ENCODE measurements at regions not wholly inside any gene's neighbourhood (a gene's known extent, or its start where the extent isn't known, plus 50 kb on each side); places are given as distances from the start of the nearest gene placed in this dataset.
"Not testable (repeated sequence)": the region's sequence is repeated elsewhere in the genome, so short reads cannot be mapped to it uniquely, and the experiment has no call there.

DNA sequence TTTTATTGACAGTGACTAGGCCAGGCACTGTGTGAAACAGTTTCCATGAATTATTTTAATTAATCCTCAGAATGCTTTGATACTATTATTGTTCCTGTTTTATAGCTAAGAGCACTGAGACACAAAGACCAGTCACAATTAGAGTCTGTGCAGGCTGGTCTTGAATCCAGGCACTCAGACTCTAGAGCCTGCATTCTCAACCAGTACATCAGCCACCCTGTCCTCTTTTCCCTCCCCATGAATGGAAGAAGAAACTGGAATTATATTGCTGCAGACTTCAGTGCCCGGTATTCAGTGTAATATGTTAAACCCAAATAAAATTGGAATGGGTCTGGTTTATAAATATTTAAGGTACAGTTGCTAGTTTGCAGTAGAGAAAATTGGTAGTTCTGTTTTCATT, 303.0 kb upstream of the RGS6 start:
- Histone ChIP-seq H4K20me1 (ENCODE audit: insufficient read depth, low read length) (no peaks in the 10 kb centered on the region), H3F3A (ENCODE audit: insufficient read depth, low read length) (0 out of 2 replicates have a peak, but pooled peaks cover 3% of the 10 kb centered on the region), H3K36me3 (ENCODE audit: insufficient read depth, low read length) (peaks cover 8% of the 10 kb centered on the region; the same call in 1 of the 2 replicates), H3K4me2 (ENCODE audit: low read length) (no peak overlapping the region), H3K9ac (ENCODE audit: low read length) (no peak overlapping the region), H3K9me3 (ENCODE audit: low read length) (0 out of 2 replicates have a peak, but pooled peaks cover 2% of the 10 kb centered on the region), H3K9me2 (ENCODE audit: low read depth, low read length) (no peaks in the 10 kb centered on the region), H2AFZ (ENCODE audit: low read length) (no peak overlapping the region), H3K4me1 (ENCODE audit: insufficient read depth, low read length, severe bottlenecking) (no peaks in the 10 kb centered on the region), H3K27ac (ENCODE audit: low read depth, low read length, poor library complexity, severe bottlenecking) (no peak overlapping the region), H3K79me2 (ENCODE audit: insufficient read depth, low read length) (no peaks in the 10 kb centered on the region), H3K27me3 (ENCODE audit: insufficient read depth, low read length) (no peaks in the 10 kb centered on the region), H3K4me3 (ENCODE audit: low read depth, low read length, poor library complexity, severe bottlenecking) (no peak overlapping the region)
- TF ChIP-seq EZH2 (IDR thresholded peaks at IDR 0.05; ENCODE audit: borderline replicate concordance, low read length), result no peak
- TF ChIP-seq, protein P1, sequence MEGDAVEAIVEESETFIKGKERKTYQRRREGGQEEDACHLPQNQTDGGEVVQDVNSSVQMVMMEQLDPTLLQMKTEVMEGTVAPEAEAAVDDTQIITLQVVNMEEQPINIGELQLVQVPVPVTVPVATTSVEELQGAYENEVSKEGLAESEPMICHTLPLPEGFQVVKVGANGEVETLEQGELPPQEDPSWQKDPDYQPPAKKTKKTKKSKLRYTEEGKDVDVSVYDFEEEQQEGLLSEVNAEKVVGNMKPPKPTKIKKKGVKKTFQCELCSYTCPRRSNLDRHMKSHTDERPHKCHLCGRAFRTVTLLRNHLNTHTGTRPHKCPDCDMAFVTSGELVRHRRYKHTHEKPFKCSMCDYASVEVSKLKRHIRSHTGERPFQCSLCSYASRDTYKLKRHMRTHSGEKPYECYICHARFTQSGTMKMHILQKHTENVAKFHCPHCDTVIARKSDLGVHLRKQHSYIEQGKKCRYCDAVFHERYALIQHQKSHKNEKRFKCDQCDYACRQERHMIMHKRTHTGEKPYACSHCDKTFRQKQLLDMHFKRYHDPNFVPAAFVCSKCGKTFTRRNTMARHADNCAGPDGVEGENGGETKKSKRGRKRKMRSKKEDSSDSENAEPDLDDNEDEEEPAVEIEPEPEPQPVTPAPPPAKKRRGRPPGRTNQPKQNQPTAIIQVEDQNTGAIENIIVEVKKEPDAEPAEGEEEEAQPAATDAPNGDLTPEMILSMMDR (IDR thresholded peaks at IDR 0.05; ENCODE audit: low read length), result no peak

DNA sequence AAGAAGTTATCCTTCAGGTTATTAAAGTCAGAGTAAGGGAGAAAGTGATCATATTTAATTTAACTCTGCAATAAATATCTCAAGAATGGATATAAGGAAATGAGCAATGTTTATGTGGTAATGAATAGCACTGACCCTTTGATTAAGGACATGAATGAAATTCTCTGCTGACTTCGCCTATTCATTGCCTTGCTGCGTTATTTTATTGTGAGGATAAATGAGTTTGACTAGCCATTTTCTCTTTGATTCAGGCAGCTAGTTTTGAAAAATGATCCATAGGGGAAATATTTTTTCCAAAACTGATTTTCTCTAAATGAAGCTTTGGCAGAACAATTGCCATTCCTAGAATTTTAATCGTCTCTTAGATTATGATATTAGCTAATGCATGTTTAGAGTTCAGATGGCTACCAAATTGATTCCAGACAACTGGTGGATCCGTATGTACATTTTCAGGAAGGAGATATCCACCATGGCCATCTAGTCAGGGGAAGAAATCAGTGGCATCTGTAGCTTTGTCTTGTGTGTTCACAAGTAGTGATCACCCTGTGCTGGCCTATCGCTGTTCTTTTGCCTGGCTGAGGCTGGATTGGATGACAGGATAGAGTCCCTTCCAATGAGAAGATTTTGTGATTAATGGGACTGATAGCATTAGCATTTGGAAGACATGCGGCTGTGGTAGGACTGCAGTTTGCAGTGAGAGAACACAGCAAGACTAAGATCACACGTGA, 302.3 kb upstream of the RGS6 start:
- H3K9me3 ChIP-seq (ENCODE audit: low read length), result 0 out of 2 replicates have a peak, but pooled peaks cover 2% of the 10 kb centered on the region
- H3K27ac ChIP-seq (ENCODE audit: low read depth, low read length, poor library complexity, severe bottlenecking), result no peak overlapping the region
- no peak overlapping the region for H3K4me3 ChIP-seq (ENCODE audit: low read depth, low read length, poor library complexity, severe bottlenecking)
- no peak overlapping the region for H3K4me2 ChIP-seq (ENCODE audit: low read length)
- peaks cover 4% of the 10 kb centered on the region for H3K36me3 ChIP-seq (ENCODE audit: insufficient read depth, low read length)
- H3K79me2 ChIP-seq (ENCODE audit: insufficient read depth, low read length), result no peaks in the 10 kb centered on the region
- H3F3A ChIP-seq (ENCODE audit: insufficient read depth, low read length), result 0 out of 2 replicates have a peak, but pooled peaks cover 3% of the 10 kb centered on the region
- no peaks in the 10 kb centered on the region for H4K20me1 ChIP-seq (ENCODE audit: insufficient read depth, low read length)
- no peaks in the 10 kb centered on the region for H3K4me1 ChIP-seq (ENCODE audit: insufficient read depth, low read length, severe bottlenecking)
- no peak overlapping the region for H3K9ac ChIP-seq (ENCODE audit: low read length)
- no peaks in the 10 kb centered on the region for H3K27me3 ChIP-seq (ENCODE audit: insufficient read depth, low read length)
- TF ChIP-seq, protein P1 (IDR thresholded peaks at IDR 0.05; ENCODE audit: low read length), result no peak
- no peak for TF ChIP-seq EZH2 (IDR thresholded peaks at IDR 0.05; ENCODE audit: borderline replicate concordance, low read length)
- H3K9me2 ChIP-seq (ENCODE audit: low read depth, low read length), result no peaks in the 10 kb centered on the region
- H2AFZ ChIP-seq (ENCODE audit: low read length), result no peak overlapping the region

DNA sequence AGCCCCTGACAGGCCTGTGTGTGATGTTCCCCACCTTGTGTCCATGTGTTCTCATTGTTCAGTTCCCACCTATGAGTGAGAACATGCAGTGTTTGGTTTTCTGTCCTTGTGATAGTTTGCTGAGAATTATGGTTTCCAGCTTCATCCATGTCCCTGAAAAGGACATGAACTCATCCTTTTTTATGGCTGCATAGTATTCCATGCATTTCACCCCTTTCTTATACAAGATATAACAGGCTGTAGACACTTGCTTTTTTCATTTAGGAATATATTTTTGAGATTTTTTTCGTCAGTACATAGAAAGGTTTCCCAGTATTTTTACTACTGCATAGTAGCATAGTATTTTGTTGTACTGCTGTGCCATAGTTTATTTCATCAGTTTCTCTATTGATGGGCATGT, 301.2 kb upstream of the RGS6 start:
- H3K9me2 ChIP-seq (ENCODE audit: low read depth, low read length); H3F3A ChIP-seq (ENCODE audit: insufficient read depth, low read length); H3K36me3 ChIP-seq (ENCODE audit: insufficient read depth, low read length); H3K4me1 ChIP-seq (ENCODE audit: insufficient read depth, low read length, severe bottlenecking); H3K4me2 ChIP-seq (ENCODE audit: low read length); H4K20me1 ChIP-seq (ENCODE audit: insufficient read depth, low read length); H3K27me3 ChIP-seq (ENCODE audit: insufficient read depth, low read length); H3K9me3 ChIP-seq (ENCODE audit: low read length); H3K9ac ChIP-seq (ENCODE audit: low read length); H3K79me2 ChIP-seq (ENCODE audit: insufficient read depth, low read length); H2AFZ ChIP-seq (ENCODE audit: low read length); H3K27ac ChIP-seq (ENCODE audit: low read depth, low read length, poor library complexity, severe bottlenecking); H3K4me3 ChIP-seq (ENCODE audit: low read depth, low read length, poor library complexity, severe bottlenecking): not testable (repeated sequence)

All from OCI-LY1 (cell line).